Heart left ventricle (tissue), 13 donors: ENCODE measurements at regions not wholly inside any gene's neighbourhood (a gene's known extent, or its start where the extent isn't known, plus 50 kb on each side); places are given as distances from the start of the nearest gene placed in this dataset.

Experiments used
- CTCF ChIP-seq, 12 donors: fragments of 200-600 bp; sonication (generic) in 4 of 12; IDR thresholded peaks; one replicate each; pipeline versions ENCODE4 v1.5.0 to v1.8.0; 2018 to 2022; ENCODE audit warnings: antibody characterized with exemption in 12 of 12, mild to moderate bottlenecking in 5 of 12
- POLR2A ChIP-seq, 2 donors: fragments of 450-650 bp; IDR thresholded peaks; one replicate each; pipeline ENCODE4 v1.6.1; 2017; ENCODE audit warnings: antibody characterized with exemption in 2 of 2, mild to moderate bottlenecking in 2 of 2, moderate library complexity in 2 of 2
- donor health status: ischemic (EF 13 %, LVEDD 7.1; RV severe dilation, severe dysfunction).
- donor health status: DM: no; HTN: yes; CAD: no.
- donor health status: DM: no; HTN: no; CAD: no.
- donor health status: ischemic (EF 25% LVEDD 6.9; RV normal size, moderate dysfunction).
- donor health status: ischemic (EF 25% LVEDD 5.7; RV mildly dilated, moderate dysfunction).
- donor health status: ischemic (EF 35%, LVEDD 5.7; RV mildly dilated, moderate dysfunction).
- donor health status: nonischemic (EF 11% LVEDD 7.7; RV severe dilation, severe dysfunction).
- donor health status: DM: yes; HTN: yes; CAD: no.
- donor health status: PGD.
- donor health status: ischemic (EF 29% LVEDD 5.4; RV normal size, mild dysfunction).
- donor health status: nonischemic (EF 23%, LVEDD 6.1; RV moderate dilation, normal function).

GRCh38 chr19:5235458-5236219, 105.0 kb downstream of the PTPRS start:
- no peak for TF ChIP-seq CTCF (IDR thresholded peaks at IDR 0.05)
- no peak for TF ChIP-seq POLR2A (IDR thresholded peaks at IDR 0.05)
